GM12892 (cell line): ENCODE measurements at regions not wholly inside any gene's neighbourhood (a gene's known extent, or its start where the extent isn't known, plus 50 kb on each side); places are given as distances from the start of the nearest gene placed in this dataset.

ENCODE experiments used
- POLR2A ChIP-seq: IDR thresholded peaks from 2 replicates; pipeline ENCODE4 v1.6.1; 2011; ENCODE audit warnings: low read depth, low read length, control low read depth
- POLR2AphosphoS5 ChIP-seq: IDR thresholded peaks from 2 replicates; pipeline ENCODE4 v1.6.1; 2011; ENCODE audit warnings: low read depth, low read length, control low read depth

GRCh38 chr5:87579678-87580077, 166.9 kb upstream of the CCNH start:
- TF ChIP-seq POLR2A = no peak
- TF ChIP-seq POLR2AphosphoS5 = no peak
